Natural killer cell (primary cell): ENCODE measurements at regions not wholly inside any gene's neighbourhood (a gene's known extent, or its start where the extent isn't known, plus 50 kb on each side); places are given as distances from the start of the nearest gene placed in this dataset.

Source experiments
- ATAC-seq, 3 donors: fragments of 150-1000 bp in 2 of 3; fragments of 200-7000 bp in 1 of 3; cut with Tn5 transposase; 1 replicate in 1 of 3; 2 replicates in 2 of 3; pipeline ENCODE4 v1.10.0; 2021; ENCODE audit warnings: mild to moderate bottlenecking in 2 of 3, moderate library complexity in 2 of 3
- DNase-seq, 2 donors: peaks; one replicate each; pipeline versions ENCODE4 v3.0.0 to v3.0.0-alpha.2; 2013 to 2021; ENCODE audit warnings: mixed read lengths in 1 of 2
- H3K27ac ChIP-seq: one replicate; pipeline ENCODE4 v1.5.1; 2013; ENCODE audit warnings: mild to moderate bottlenecking, low read length
- H3K27me3 ChIP-seq: one replicate; pipeline ENCODE4 v1.6.1; 2013; ENCODE audit warnings: low read length; ENCODE audit not compliant: control insufficient read depth, insufficient read depth
- H3K36me3 ChIP-seq: one replicate; pipeline ENCODE4 v1.6.1; 2013; ENCODE audit warnings: low read length; ENCODE audit not compliant: control insufficient read depth, insufficient read depth
- H3K4me1 ChIP-seq: one replicate; pipeline ENCODE4 v1.6.1; 2013; ENCODE audit warnings: low read length; ENCODE audit not compliant: control insufficient read depth, insufficient read depth
- H3K4me3 ChIP-seq: one replicate; pipeline ENCODE4 v1.5.1; 2013; ENCODE audit warnings: low read length
- H3K9me3 ChIP-seq: one replicate; pipeline ENCODE4 v1.6.1; 2013; ENCODE audit warnings: low read length; ENCODE audit not compliant: control insufficient read depth, insufficient read depth
- H3K27ac Mint-ChIP-seq, 2 donors: one replicate each; pipeline ENCODE4 v1.8.0; 2022; ENCODE audit warnings: mild to moderate bottlenecking in 2 of 2, mixed read lengths in 2 of 2, moderate library complexity in 1 of 2
- H3K27me3 Mint-ChIP-seq, 2 donors: one replicate each; pipeline ENCODE4 v1.8.0; 2022; ENCODE audit warnings: low read depth in 2 of 2, mixed read lengths in 2 of 2
- H3K36me3 Mint-ChIP-seq: one replicate; pipeline ENCODE4 v1.8.0; 2022; ENCODE audit warnings: mixed read lengths
- H3K4me1 Mint-ChIP-seq, 2 donors: one replicate each; pipeline ENCODE4 v1.8.0; 2022; ENCODE audit warnings: mixed read lengths in 2 of 2
- H3K4me3 Mint-ChIP-seq: one replicate; pipeline ENCODE4 v1.8.0; 2022; ENCODE audit warnings: mild to moderate bottlenecking, moderate library complexity, mixed read lengths
- H3K9me3 Mint-ChIP-seq, 2 donors: one replicate each; pipeline ENCODE4 v1.8.0; 2022; ENCODE audit warnings: mixed read lengths in 2 of 2
- WGBS: methylation state at CpG from one replicate; pipeline ENCODE4 v1.1.7; 2013; ENCODE audit warnings: missing lambda C conversion rate; ENCODE audit not compliant: insufficient coverage; 5-methylcytosine and 5-hydroxymethylcytosine counted together
- intact Hi-C: fragments of 100-400 bp; cut with micrococcal nuclease; formaldehyde crosslinking; loops from one replicate; pipeline ENCODE4 v1.14.2; 2022
- TF ChIP-seq, protein P1 (sequence below): fragments of 200-600 bp; IDR thresholded peaks from one replicate; pipeline ENCODE4 v1.8.0; 2022; ENCODE audit warnings: antibody characterized with exemption

DNA sequence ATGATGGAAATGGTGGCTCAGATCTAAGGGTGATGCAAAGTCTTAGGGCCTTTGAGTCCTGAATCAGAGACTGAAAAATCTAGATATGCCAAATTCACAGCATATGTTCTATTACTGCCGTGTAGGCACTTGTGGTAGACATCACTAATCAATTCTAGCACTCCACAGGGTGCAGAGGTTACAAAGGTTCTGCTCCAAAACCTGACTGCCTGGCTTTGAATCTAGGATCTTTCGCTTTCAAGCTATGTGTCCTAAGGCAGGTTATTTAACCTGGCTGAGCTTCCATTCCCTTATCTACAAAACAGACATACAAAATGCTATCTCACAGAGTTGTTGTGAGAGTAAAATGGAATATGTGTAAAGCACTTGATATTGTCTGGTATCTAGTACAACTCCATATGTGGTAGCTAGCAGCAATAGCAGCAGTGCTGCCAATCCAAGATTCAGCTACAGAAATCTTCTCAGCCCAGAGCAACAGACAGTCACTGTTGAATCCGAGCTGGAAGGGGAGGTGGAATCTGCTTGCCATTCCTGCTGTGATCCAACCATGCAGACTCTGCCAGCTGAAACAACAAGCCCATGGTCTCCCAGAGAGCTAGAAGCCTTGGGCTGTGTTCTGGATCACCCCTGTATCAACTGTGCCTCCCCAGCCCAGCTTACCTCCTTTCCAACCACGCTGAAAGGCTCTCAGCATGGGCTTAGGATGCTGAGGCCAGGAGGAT lies 206.9 kb downstream of the TFAP2C start:
- intact Hi-C loops, result no loop called here
- Mint-ChIP-seq H3K4me1 (no peaks in the 10 kb centered on the region), H3K36me3 (no peaks in the 10 kb centered on the region), H3K9me3 (peaks cover 0 to 6% of the 10 kb centered on the region in 2 donors), H3K4me3 (no peak overlapping the region), H3K27ac (no peak overlapping the region), H3K27me3 (peaks cover 11 to 29% of the 10 kb centered on the region in 2 donors)
- ATAC-seq, result no peak
- 67% methylated on average over 4 of the region's 4 CpGs for WGBS
- H3K4me1 ChIP-seq, result no peaks in the 10 kb centered on the region
- no peak for DNase-seq
- TF ChIP-seq, protein P1, sequence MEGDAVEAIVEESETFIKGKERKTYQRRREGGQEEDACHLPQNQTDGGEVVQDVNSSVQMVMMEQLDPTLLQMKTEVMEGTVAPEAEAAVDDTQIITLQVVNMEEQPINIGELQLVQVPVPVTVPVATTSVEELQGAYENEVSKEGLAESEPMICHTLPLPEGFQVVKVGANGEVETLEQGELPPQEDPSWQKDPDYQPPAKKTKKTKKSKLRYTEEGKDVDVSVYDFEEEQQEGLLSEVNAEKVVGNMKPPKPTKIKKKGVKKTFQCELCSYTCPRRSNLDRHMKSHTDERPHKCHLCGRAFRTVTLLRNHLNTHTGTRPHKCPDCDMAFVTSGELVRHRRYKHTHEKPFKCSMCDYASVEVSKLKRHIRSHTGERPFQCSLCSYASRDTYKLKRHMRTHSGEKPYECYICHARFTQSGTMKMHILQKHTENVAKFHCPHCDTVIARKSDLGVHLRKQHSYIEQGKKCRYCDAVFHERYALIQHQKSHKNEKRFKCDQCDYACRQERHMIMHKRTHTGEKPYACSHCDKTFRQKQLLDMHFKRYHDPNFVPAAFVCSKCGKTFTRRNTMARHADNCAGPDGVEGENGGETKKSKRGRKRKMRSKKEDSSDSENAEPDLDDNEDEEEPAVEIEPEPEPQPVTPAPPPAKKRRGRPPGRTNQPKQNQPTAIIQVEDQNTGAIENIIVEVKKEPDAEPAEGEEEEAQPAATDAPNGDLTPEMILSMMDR, result no peak
- H3K4me3 ChIP-seq, result no peak overlapping the region
- H3K27ac ChIP-seq, result no peak overlapping the region
- H3K9me3 ChIP-seq, result no peaks in the 10 kb centered on the region
- no peaks in the 10 kb centered on the region for H3K27me3 ChIP-seq
- no peaks in the 10 kb centered on the region for H3K36me3 ChIP-seq

DNA sequence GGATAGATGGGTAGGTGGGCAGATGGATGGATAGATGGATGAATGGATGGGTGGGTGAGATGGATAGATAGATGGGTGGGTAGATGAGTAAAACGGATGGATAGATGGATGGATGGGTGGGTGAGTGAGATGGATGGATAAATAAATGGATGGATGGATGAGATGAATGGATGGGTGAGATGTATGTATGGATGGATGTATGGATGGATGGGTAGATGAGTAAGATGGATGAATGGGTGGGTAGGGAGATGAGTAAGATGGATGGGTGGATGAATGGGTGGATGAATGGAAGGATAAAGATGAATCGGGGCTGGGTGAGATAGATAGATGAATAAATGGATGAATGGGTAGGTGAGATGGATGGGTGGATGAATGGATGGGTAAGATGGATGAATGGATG lies 210.1 kb downstream of the TFAP2C start:
- H3K4me3 Mint-ChIP-seq, result no peak overlapping the region
- no peak overlapping the region for H3K27ac Mint-ChIP-seq
- H3K4me1 ChIP-seq, result no peaks in the 10 kb centered on the region
- H3K36me3 ChIP-seq, result no peaks in the 10 kb centered on the region
- no peaks in the 10 kb centered on the region for H3K27me3 ChIP-seq
- DNase-seq (no peak), ATAC-seq (no peak)
- H3K27me3 Mint-ChIP-seq, result peaks cover 4 to 8% of the 10 kb centered on the region in 2 donors
- 84% methylated on average over 2 of the region's 2 CpGs for WGBS
- intact Hi-C loops, result no loop called here
- H3K9me3 ChIP-seq, result no peaks in the 10 kb centered on the region
- TF ChIP-seq, protein P1, result no peak
- H3K27ac ChIP-seq, result no peak overlapping the region
- no peak overlapping the region for H3K4me3 ChIP-seq
- H3K9me3 Mint-ChIP-seq, result peaks cover 0 to 6% of the 10 kb centered on the region in 2 donors
- H3K4me1 Mint-ChIP-seq, result no peaks in the 10 kb centered on the region
- H3K36me3 Mint-ChIP-seq, result no peaks in the 10 kb centered on the region

DNA sequence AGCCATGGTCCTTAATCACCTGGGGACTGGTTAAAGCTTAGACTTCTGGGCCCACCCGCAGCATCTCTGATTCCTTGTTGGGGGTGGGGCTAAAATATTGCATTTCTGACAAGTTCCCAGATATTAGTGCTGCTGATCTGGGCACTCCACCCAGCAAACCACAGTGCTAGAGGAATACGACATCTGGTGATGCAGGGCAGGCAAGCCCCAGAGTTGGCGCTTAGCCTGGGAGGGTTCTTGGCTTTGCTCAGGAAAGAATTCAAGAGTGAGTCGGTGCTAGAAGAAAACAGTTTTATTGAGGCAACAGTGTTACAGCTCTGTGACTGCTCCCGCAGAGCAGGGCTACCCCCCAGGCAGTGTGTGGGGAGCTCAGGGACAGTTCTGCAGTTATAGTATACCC lies 210.7 kb downstream of the TFAP2C start:
- H3K9me3 ChIP-seq, result no peaks in the 10 kb centered on the region
- Mint-ChIP-seq H3K9me3 (peaks cover 0 to 6% of the 10 kb centered on the region in 2 donors), H3K27ac (no peak overlapping the region), H3K36me3 (no peaks in the 10 kb centered on the region), H3K4me3 (no peak overlapping the region), H3K27me3 (peaks cover 4 to 8% of the 10 kb centered on the region in 2 donors), H3K4me1 (no peaks in the 10 kb centered on the region)
- TF ChIP-seq, protein P1, result no peak
- DNase-seq (no peak), ATAC-seq (no peak)
- no peak overlapping the region for H3K27ac ChIP-seq
- H3K36me3 ChIP-seq, result no peaks in the 10 kb centered on the region
- no peaks in the 10 kb centered on the region for H3K27me3 ChIP-seq
- H3K4me1 ChIP-seq, result no peaks in the 10 kb centered on the region
- H3K4me3 ChIP-seq, result no peak overlapping the region
- 91% methylated on average over 5 of the region's 5 CpGs for WGBS
- intact Hi-C loops, result no loop called here
